ENCODE measurements at regions not wholly inside any gene's neighbourhood (a gene's known extent, or its start where the extent isn't known, plus 50 kb on each side); places are given as distances from the start of the nearest gene placed in this dataset.
"Not testable (repeated sequence)": the region's sequence is repeated elsewhere in the genome, so short reads cannot be mapped to it uniquely, and the experiment has no call there.

DNA sequence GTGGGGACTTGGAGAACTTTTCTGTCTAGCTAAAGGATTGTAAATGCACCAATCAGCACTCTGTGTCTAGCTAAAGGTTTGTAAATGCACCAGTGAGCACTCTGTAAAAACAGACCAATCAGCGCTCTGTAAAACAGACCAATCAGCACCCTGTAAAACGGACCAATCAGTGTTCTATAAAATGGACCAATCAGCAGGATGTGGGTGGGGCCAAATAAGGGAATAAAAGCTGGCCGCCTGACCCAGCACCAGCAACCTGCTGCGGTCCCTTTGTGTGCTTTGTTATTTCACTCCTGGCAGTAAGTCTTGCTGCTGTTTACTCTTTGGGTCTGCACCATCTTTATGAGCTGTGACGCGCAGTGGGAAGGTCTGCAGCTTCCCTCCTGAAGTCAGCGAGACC, 67.8 kb upstream of the JADE1 start:
- TF ChIP-seq, protein P1, sequence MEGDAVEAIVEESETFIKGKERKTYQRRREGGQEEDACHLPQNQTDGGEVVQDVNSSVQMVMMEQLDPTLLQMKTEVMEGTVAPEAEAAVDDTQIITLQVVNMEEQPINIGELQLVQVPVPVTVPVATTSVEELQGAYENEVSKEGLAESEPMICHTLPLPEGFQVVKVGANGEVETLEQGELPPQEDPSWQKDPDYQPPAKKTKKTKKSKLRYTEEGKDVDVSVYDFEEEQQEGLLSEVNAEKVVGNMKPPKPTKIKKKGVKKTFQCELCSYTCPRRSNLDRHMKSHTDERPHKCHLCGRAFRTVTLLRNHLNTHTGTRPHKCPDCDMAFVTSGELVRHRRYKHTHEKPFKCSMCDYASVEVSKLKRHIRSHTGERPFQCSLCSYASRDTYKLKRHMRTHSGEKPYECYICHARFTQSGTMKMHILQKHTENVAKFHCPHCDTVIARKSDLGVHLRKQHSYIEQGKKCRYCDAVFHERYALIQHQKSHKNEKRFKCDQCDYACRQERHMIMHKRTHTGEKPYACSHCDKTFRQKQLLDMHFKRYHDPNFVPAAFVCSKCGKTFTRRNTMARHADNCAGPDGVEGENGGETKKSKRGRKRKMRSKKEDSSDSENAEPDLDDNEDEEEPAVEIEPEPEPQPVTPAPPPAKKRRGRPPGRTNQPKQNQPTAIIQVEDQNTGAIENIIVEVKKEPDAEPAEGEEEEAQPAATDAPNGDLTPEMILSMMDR (tag by site-specific recombination; IDR thresholded peaks at IDR 0.05), result not testable (repeated sequence)
- TF ChIP-seq, protein P2, sequence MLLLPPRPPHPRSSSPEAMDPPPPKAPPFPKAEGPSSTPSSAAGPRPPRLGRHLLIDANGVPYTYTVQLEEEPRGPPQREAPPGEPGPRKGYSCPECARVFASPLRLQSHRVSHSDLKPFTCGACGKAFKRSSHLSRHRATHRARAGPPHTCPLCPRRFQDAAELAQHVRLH (tag by site-specific recombination; IDR thresholded peaks at IDR 0.05), result not testable (repeated sequence)
- not testable (repeated sequence) for TF ChIP-seq ZNF274 (IDR thresholded peaks at IDR 0.05; ENCODE audit: low read length); ZNF274 (tag by site-specific recombination; IDR thresholded peaks at IDR 0.05; ENCODE audit: borderline replicate concordance); ZBTB21 (tag by site-specific recombination; IDR thresholded peaks at IDR 0.05); ZNF121 (tag by site-specific recombination; IDR thresholded peaks at IDR 0.05); ZNF239 (tag by site-specific recombination; IDR thresholded peaks at IDR 0.05); KLF16 (tag by site-specific recombination; IDR thresholded peaks at IDR 0.05); YY1 (tag by site-specific recombination; IDR thresholded peaks at IDR 0.05)
- TF ChIP-seq, protein P3, sequence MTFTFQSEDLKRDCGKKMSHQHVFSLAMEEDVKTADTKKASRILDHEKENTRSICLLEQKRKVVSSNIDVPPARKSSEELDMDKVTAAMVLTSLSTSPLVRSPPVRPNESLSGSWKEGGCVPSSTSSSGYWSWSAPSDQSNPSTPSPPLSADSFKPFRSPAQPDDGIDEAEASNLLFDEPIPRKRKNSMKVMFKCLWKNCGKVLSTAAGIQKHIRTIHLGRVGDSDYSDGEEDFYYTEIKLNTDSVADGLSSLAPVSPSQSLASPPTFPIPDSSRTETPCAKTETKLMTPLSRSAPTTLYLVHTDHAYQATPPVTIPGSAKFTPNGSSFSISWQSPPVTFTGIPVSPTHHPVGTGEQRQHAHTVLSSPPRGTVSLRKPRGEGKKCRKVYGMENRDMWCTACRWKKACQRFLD (tag by site-specific recombination; IDR thresholded peaks at IDR 0.05), result not testable (repeated sequence)
- TF ChIP-seq, protein P4, sequence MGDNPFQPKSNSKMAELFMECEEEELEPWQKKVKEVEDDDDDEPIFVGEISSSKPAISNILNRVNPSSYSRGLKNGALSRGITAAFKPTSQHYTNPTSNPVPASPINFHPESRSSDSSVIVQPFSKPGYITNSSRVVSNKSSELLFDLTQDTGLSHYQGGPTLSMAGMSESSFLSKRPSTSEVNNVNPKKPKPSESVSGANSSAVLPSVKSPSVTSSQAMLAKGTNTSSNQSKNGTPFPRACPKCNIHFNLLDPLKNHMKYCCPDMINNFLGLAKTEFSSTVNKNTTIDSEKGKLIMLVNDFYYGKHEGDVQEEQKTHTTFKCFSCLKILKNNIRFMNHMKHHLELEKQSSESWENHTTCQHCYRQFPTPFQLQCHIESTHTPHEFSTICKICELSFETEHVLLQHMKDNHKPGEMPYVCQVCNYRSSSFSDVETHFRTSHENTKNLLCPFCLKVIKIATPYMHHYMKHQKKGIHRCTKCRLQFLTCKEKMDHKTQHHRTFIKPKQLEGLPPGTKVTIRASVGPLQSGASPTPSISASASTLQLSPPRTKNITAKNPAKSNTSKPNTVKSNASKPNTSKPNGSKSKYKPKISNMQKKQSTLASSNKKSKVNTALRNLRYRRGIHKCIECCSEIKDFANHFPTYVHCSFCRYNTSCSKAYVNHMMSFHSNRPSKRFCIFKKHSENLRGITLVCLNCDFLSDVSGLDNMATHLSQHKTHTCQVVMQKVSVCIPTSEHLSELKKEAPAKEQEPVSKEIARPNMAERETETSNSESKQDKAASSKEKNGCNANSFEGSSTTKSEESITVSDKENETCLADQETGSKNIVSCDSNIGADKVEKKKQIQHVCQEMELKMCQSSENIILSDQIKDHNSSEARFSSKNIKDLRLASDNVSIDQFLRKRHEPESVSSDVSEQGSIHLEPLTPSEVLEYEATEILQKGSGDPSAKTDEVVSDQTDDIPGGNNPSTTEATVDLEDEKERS (tag by site-specific recombination; IDR thresholded peaks at IDR 0.05), result not testable (repeated sequence)

All from HEK293 (cell line).